SH-SY5Y (cell line): ENCODE measurements at regions not wholly inside any gene's neighbourhood (a gene's known extent, or its start where the extent isn't known, plus 50 kb on each side); places are given as distances from the start of the nearest gene placed in this dataset.

ENCODE experiments used
- GATA2 ChIP-seq: IDR thresholded peaks from 2 replicates; pipeline ENCODE4 v1.6.1; 2011; ENCODE audit warnings: mild to moderate bottlenecking, low read depth, low read length
- GATA3 ChIP-seq: IDR thresholded peaks from 2 replicates; pipeline ENCODE4 v1.6.1; 2011; ENCODE audit warnings: low read depth, mild to moderate bottlenecking, low read length, moderate library complexity

DNA sequence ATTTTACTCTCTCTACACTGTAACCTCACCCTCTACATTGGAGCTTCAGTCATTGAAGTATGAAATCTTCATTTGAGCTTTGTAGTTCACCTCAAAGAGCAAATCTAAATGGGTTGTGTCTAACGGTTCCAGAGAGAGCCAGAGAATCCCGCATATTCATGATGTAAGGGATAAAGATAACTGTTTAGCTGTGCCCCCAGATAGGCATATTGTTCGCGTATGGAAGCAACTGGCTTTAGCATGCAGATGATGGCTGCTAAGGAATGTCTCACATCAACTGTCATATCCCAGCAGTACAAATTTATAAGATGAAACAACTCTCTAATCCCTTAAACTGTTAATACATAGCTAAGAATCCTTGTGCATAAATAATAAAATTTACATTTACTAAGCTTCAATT lies 412.7 kb upstream of the ROBO2 start:
- TF ChIP-seq GATA2 (no peak), GATA3 (no peak)
